ENCODE measurements at regions not wholly inside any gene's neighbourhood (a gene's known extent, or its start where the extent isn't known, plus 50 kb on each side); places are given as distances from the start of the nearest gene placed in this dataset.

- H3K27me3 ChIP-seq (replicated peaks in 1 of 2; ENCODE audit: control insufficient read depth in 2 of 2, insufficient read depth in 2 of 2, low read length in 1 of 2): no peaks in the 10 kb centered on the region
- no peak overlapping the region for H3K4me2 ChIP-seq (ENCODE audit: control insufficient read depth, insufficient read depth)
- H3K27ac ChIP-seq (ENCODE audit: control insufficient read depth, insufficient read depth): no peak overlapping the region
- no peaks in the 10 kb centered on the region for H3K36me3 ChIP-seq (ENCODE audit: control insufficient read depth in 2 of 2, insufficient read depth in 2 of 2, low read length in 1 of 2)
- intact Hi-C loops (cut with micrococcal nuclease; ENCODE audit: unreplicated experiment) (no loop called here), in situ Hi-C loops (cut with MboI) (no loop called here)
- no peak overlapping the region for H3K9ac ChIP-seq (ENCODE audit: control insufficient read depth, insufficient read depth, low read length)
- no peaks in the 10 kb centered on the region for H3K9me3 ChIP-seq (replicated peaks; ENCODE audit: control insufficient read depth, insufficient read depth, low read length)
- H3K4me1 ChIP-seq (ENCODE audit: control insufficient read depth, insufficient read depth, low read length): no peaks in the 10 kb centered on the region
- no TSS peak for BruUV-seq (replicated peaks)
- TF ChIP-seq CHD4 (IDR thresholded peaks at IDR 0.05) (no peak), FOXM1 (IDR thresholded peaks at IDR 0.05; ENCODE audit: low read depth, low read length) (no peak), SMAD5 (IDR thresholded peaks at IDR 0.05; ENCODE audit: low read depth) (no peak), NBN (IDR thresholded peaks at IDR 0.05) (no peak)
- TF ChIP-seq, protein P1, sequence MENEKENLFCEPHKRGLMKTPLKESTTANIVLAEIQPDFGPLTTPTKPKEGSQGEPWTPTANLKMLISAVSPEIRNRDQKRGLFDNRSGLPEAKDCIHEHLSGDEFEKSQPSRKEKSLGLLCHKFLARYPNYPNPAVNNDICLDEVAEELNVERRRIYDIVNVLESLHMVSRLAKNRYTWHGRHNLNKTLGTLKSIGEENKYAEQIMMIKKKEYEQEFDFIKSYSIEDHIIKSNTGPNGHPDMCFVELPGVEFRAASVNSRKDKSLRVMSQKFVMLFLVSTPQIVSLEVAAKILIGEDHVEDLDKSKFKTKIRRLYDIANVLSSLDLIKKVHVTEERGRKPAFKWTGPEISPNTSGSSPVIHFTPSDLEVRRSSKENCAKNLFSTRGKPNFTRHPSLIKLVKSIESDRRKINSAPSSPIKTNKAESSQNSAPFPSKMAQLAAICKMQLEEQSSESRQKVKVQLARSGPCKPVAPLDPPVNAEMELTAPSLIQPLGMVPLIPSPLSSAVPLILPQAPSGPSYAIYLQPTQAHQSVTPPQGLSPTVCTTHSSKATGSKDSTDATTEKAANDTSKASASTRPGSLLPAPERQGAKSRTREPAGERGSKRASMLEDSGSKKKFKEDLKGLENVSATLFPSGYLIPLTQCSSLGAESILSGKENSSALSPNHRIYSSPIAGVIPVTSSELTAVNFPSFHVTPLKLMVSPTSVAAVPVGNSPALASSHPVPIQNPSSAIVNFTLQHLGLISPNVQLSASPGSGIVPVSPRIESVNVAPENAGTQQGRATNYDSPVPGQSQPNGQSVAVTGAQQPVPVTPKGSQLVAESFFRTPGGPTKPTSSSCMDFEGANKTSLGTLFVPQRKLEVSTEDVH (IDR thresholded peaks at IDR 0.05; ENCODE audit: low read depth, partially characterized antibody): no peak
- WGBS (ENCODE audit: insufficient coverage, insufficient replicate concordance, low lambda C conversion rate, missing lambda C conversion rate): 47% methylated on average over 5 of the region's 5 CpGs
- ChIA-PET POLR2A (no interaction called here), SMC1A (ENCODE audit: uncharacterized antibody, unreplicated experiment) (no interaction called here), RAD21 (ENCODE audit: unreplicated experiment) (no interaction called here), CTCF (no interaction called here)
- H3K4me3 ChIP-seq: no peak overlapping the region
- no peaks in the 10 kb centered on the region for H4K20me1 ChIP-seq (ENCODE audit: control insufficient read depth, insufficient read depth)
- no peak for DNase-seq (ENCODE audit: low read depth, low spot score)
- no peak overlapping the region for H2AFZ ChIP-seq (ENCODE audit: control insufficient read depth, low read depth, low read length)
- no peak for ATAC-seq
- FAIRE-seq: no peak
- H3K79me2 ChIP-seq (ENCODE audit: control insufficient read depth, insufficient read depth, low read length): no peaks in the 10 kb centered on the region
These were observed 437.4 kb downstream of the NPHP4 start for GRCh38 chr1:5554784-5555183.

- Histone ChIP-seq H3K27me3 (replicated peaks in 1 of 2; ENCODE audit: control insufficient read depth in 2 of 2, insufficient read depth in 2 of 2, low read length in 1 of 2) (no peaks in the 10 kb centered on the region), H3K36me3 (ENCODE audit: control insufficient read depth in 2 of 2, insufficient read depth in 2 of 2, low read length in 1 of 2) (no peaks in the 10 kb centered on the region), H3K27ac (ENCODE audit: control insufficient read depth, insufficient read depth) (no peak overlapping the region), H3K4me2 (ENCODE audit: control insufficient read depth, insufficient read depth) (no peak overlapping the region), H3K9me3 (replicated peaks; ENCODE audit: control insufficient read depth, insufficient read depth, low read length) (no peaks in the 10 kb centered on the region), H3K4me3 (no peak overlapping the region), H3K79me2 (ENCODE audit: control insufficient read depth, insufficient read depth, low read length) (no peaks in the 10 kb centered on the region), H2AFZ (ENCODE audit: control insufficient read depth, low read depth, low read length) (no peak overlapping the region), H3K4me1 (ENCODE audit: control insufficient read depth, insufficient read depth, low read length) (no peaks in the 10 kb centered on the region), H4K20me1 (ENCODE audit: control insufficient read depth, insufficient read depth) (no peaks in the 10 kb centered on the region), H3K9ac (ENCODE audit: control insufficient read depth, insufficient read depth, low read length) (no peak overlapping the region)
- ATAC-seq (no peak), FAIRE-seq (no peak), DNase-seq (ENCODE audit: low read depth, low spot score) (no peak)
- WGBS (ENCODE audit: insufficient coverage, insufficient replicate concordance, low lambda C conversion rate, missing lambda C conversion rate): 9% methylated on average over 5 of the region's 6 CpGs
- ChIA-PET RAD21 (ENCODE audit: unreplicated experiment) (no interaction called here), CTCF (no interaction called here), POLR2A (no interaction called here), SMC1A (ENCODE audit: uncharacterized antibody, unreplicated experiment) (no interaction called here)
- BruUV-seq (replicated peaks): no TSS peak
- intact Hi-C loops (cut with micrococcal nuclease; ENCODE audit: unreplicated experiment) (no loop called here), in situ Hi-C loops (cut with MboI) (no loop called here)
- TF ChIP-seq FOS (IDR thresholded peaks at IDR 0.05; ENCODE audit: borderline replicate concordance, extremely low read depth, insufficient read length) (no peak), ASH2L (IDR thresholded peaks at IDR 0.05; ENCODE audit: borderline replicate concordance, low read depth) (no peak), ZNF384 (IDR thresholded peaks at IDR 0.05; ENCODE audit: borderline replicate concordance, low read depth, low read length) (no peak), SMAD1 (IDR thresholded peaks at IDR 0.05; ENCODE audit: low read depth, partially characterized antibody) (no peak), MEF2A (IDR thresholded peaks at IDR 0.05; ENCODE audit: insufficient read depth, low read depth, low read length) (no peak)
- TF ChIP-seq, protein P2, sequence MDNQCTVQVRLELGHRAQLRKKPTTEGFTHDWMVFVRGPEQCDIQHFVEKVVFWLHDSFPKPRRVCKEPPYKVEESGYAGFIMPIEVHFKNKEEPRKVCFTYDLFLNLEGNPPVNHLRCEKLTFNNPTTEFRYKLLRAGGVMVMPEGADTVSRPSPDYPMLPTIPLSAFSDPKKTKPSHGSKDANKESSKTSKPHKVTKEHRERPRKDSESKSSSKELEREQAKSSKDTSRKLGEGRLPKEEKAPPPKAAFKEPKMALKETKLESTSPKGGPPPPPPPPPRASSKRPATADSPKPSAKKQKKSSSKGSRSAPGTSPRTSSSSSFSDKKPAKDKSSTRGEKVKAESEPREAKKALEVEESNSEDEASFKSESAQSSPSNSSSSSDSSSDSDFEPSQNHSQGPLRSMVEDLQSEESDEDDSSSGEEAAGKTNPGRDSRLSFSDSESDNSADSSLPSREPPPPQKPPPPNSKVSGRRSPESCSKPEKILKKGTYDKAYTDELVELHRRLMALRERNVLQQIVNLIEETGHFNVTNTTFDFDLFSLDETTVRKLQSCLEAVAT (IDR thresholded peaks at IDR 0.05): no peak
- TF ChIP-seq, protein P3, sequence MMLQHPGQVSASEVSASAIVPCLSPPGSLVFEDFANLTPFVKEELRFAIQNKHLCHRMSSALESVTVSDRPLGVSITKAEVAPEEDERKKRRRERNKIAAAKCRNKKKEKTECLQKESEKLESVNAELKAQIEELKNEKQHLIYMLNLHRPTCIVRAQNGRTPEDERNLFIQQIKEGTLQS (IDR thresholded peaks at IDR 0.05; ENCODE audit: borderline replicate concordance, extremely low read depth, low read depth, low read length): no peak
These were observed 438.1 kb downstream of the NPHP4 start for GRCh38 chr1:5554111-5554510.
